Inferior parietal cortex (tissue), 1 donor: ENCODE measurements at regions not wholly inside any gene's neighbourhood (a gene's known extent, or its start where the extent isn't known, plus 50 kb on each side); places are given as distances from the start of the nearest gene placed in this dataset.

Experiments
- DNase-seq: peaks from one replicate; pipeline ENCODE4 v3.0.0-alpha.2; 2016; ENCODE audit errors: extremely low spot score

- no peak for DNase-seq
Measured at GRCh38 chr21:19621837-19622496, 1218.4 kb upstream of the TMPRSS15 start.

GRCh38 chr21:19640964-19641363, 1237.4 kb upstream of the TMPRSS15 start:
- no peak for DNase-seq

GRCh38 chr21:19648391-19648790, 1244.8 kb upstream of the TMPRSS15 start:
- no peak for DNase-seq

- no peak for DNase-seq
Measured at GRCh38 chr21:19683492-19683891, 1279.9 kb upstream of the TMPRSS15 start.

- DNase-seq: no peak
Measured at GRCh38 chr21:19684328-19684727, 1280.7 kb upstream of the TMPRSS15 start.

GRCh38 chr21:19692231-19692630, 1288.6 kb upstream of the TMPRSS15 start:
- DNase-seq: no peak

GRCh38 chr21:19695796-19696195, 1292.2 kb upstream of the TMPRSS15 start:
- no peak for DNase-seq

GRCh38 chr21:19700476-19700875, 1296.9 kb upstream of the TMPRSS15 start:
- DNase-seq: no peak

GRCh38 chr21:19702726-19703125, 1295.5 kb upstream of the NCAM2 start:
- DNase-seq: no peak

GRCh38 chr21:19704832-19705231, 1293.4 kb upstream of the NCAM2 start:
- no peak for DNase-seq

- DNase-seq: no peak
Measured at GRCh38 chr21:19712441-19712840, 1285.8 kb upstream of the NCAM2 start.

- DNase-seq: no peak
Measured at GRCh38 chr21:19713313-19713712, 1284.9 kb upstream of the NCAM2 start.

- DNase-seq: no peak
Measured at GRCh38 chr21:19724081-19724480, 1274.1 kb upstream of the NCAM2 start.

GRCh38 chr21:19731251-19731650, 1267.0 kb upstream of the NCAM2 start:
- DNase-seq: no peak

- no peak for DNase-seq
Measured at GRCh38 chr21:19759836-19760235, 1238.4 kb upstream of the NCAM2 start.

GRCh38 chr21:19767546-19767945, 1230.7 kb upstream of the NCAM2 start:
- DNase-seq: no peak

GRCh38 chr21:19771881-19772280, 1226.3 kb upstream of the NCAM2 start:
- no peak for DNase-seq

- DNase-seq: no peak
Measured at GRCh38 chr21:19776076-19776475, 1222.1 kb upstream of the NCAM2 start.

- DNase-seq: no peak
Measured at GRCh38 chr21:19781881-19782652, 1216.1 kb upstream of the NCAM2 start.

- no peak for DNase-seq
Measured at GRCh38 chr21:19785941-19786340, 1212.3 kb upstream of the NCAM2 start.

- DNase-seq: no peak
Measured at GRCh38 chr21:19792004-19792403, 1206.2 kb upstream of the NCAM2 start.

GRCh38 chr21:19807201-19807600, 1191.0 kb upstream of the NCAM2 start:
- DNase-seq: no peak

- DNase-seq: no peak
Measured at GRCh38 chr21:19810779-19811178, 1187.4 kb upstream of the NCAM2 start.
